ENCODE measurements at regions not wholly inside any gene's neighbourhood (a gene's known extent, or its start where the extent isn't known, plus 50 kb on each side); places are given as distances from the start of the nearest gene placed in this dataset. TPM values are rescaled to one million over a fixed set of nuclear protein-coding genes. Genes with fewer than 3 reads are reported as not detected.

Small RNA genes lying in the stretch of these regions (microRNA-seq; reads per million reads assigned to microRNA genes)
- gene AC004004.1 (ENCODE audit: insufficient read depth, insufficient read length) = not detected

Small RNA genes lying in the stretch of these regions (small RNA-seq; reads per million reads assigned to genes)
- gene AC004004.1 = 0 reads per million in 5 experiments
